ENCODE measurements at regions not wholly inside any gene's neighbourhood (a gene's known extent, or its start where the extent isn't known, plus 50 kb on each side); places are given as distances from the start of the nearest gene placed in this dataset.

- H3K27ac ChIP-seq (ENCODE audit: poor library complexity, severe bottlenecking) = peak overlapping the region; percentile 59
- ATAC-seq (ENCODE audit: low read depth) = no peak
- no peak for TF ChIP-seq CTCF (IDR thresholded peaks at IDR 0.05; ENCODE audit: poor library complexity, severe bottlenecking)
Observed at GRCh38 chr5:68047035-68047434, 168.5 kb upstream of the PIK3R1 start.

GRCh38 chr5:68046445-68046844 lies 169.1 kb upstream of the PIK3R1 start:
- no peak for TF ChIP-seq CTCF (IDR thresholded peaks at IDR 0.05; ENCODE audit: poor library complexity, severe bottlenecking)
- H3K4me3 ChIP-seq (ENCODE audit: severe bottlenecking) = no peak overlapping the region
- ATAC-seq (ENCODE audit: low read depth) (peak; percentile 100), DNase-seq (ENCODE audit: low spot score) (peak; percentile 89)
- no peaks in the 10 kb centered on the region for H3K36me3 ChIP-seq (ENCODE audit: low read depth)
- peaks cover 10% of the 10 kb centered on the region for H3K9me3 ChIP-seq (ENCODE audit: severe bottlenecking)
- peak overlapping the region; percentile 59 for H3K27ac ChIP-seq (ENCODE audit: poor library complexity, severe bottlenecking)
- peaks cover 5% of the 10 kb centered on the region for H3K4me1 ChIP-seq (ENCODE audit: insufficient read depth, poor library complexity, severe bottlenecking)
- no peaks in the 10 kb centered on the region for H3K27me3 ChIP-seq (ENCODE audit: insufficient read depth, poor library complexity, severe bottlenecking)

More at GRCh38 chr5:68047035-68047434, 168.5 kb upstream of the PIK3R1 start:
- peaks cover 5% of the 10 kb centered on the region for H3K4me1 ChIP-seq (ENCODE audit: insufficient read depth, poor library complexity, severe bottlenecking)
- peaks cover 10% of the 10 kb centered on the region for H3K9me3 ChIP-seq (ENCODE audit: severe bottlenecking)
- no peaks in the 10 kb centered on the region for H3K36me3 ChIP-seq (ENCODE audit: low read depth)
- H3K27me3 ChIP-seq (ENCODE audit: insufficient read depth, poor library complexity, severe bottlenecking) = no peaks in the 10 kb centered on the region
- no peak overlapping the region for H3K4me3 ChIP-seq (ENCODE audit: severe bottlenecking)
- no peak for DNase-seq (ENCODE audit: low spot score)

GRCh38 chr5:68041293-68041692 lies 174.3 kb upstream of the PIK3R1 start:
- Histone ChIP-seq H3K27me3 (ENCODE audit: insufficient read depth, poor library complexity, severe bottlenecking) (no peaks in the 10 kb centered on the region), H3K4me3 (ENCODE audit: severe bottlenecking) (no peak overlapping the region), H3K4me1 (ENCODE audit: insufficient read depth, poor library complexity, severe bottlenecking) (peaks cover 2% of the 10 kb centered on the region), H3K9me3 (ENCODE audit: severe bottlenecking) (no peaks in the 10 kb centered on the region), H3K27ac (ENCODE audit: poor library complexity, severe bottlenecking) (no peak overlapping the region), H3K36me3 (ENCODE audit: low read depth) (no peaks in the 10 kb centered on the region)
- ATAC-seq (ENCODE audit: low read depth) (no peak), DNase-seq (ENCODE audit: low spot score) (no peak)
- no peak for TF ChIP-seq CTCF (IDR thresholded peaks at IDR 0.05; ENCODE audit: poor library complexity, severe bottlenecking)

GRCh38 chr5:68037546-68037945 lies 178.0 kb upstream of the PIK3R1 start:
- ATAC-seq (ENCODE audit: low read depth) (no peak), DNase-seq (ENCODE audit: low spot score) (no peak)
- Histone ChIP-seq H3K27ac (ENCODE audit: poor library complexity, severe bottlenecking) (no peak overlapping the region), H3K4me3 (ENCODE audit: severe bottlenecking) (no peak overlapping the region), H3K4me1 (ENCODE audit: insufficient read depth, poor library complexity, severe bottlenecking) (peaks cover 7% of the 10 kb centered on the region), H3K9me3 (ENCODE audit: severe bottlenecking) (no peaks in the 10 kb centered on the region), H3K27me3 (ENCODE audit: insufficient read depth, poor library complexity, severe bottlenecking) (no peaks in the 10 kb centered on the region), H3K36me3 (ENCODE audit: low read depth) (no peaks in the 10 kb centered on the region)
- TF ChIP-seq CTCF (IDR thresholded peaks at IDR 0.05; ENCODE audit: poor library complexity, severe bottlenecking) = no peak

GRCh38 chr5:68033961-68034571 lies 181.5 kb upstream of the PIK3R1 start:
- H3K27me3 ChIP-seq (ENCODE audit: insufficient read depth, poor library complexity, severe bottlenecking) = no peaks in the 10 kb centered on the region
- no peak for ATAC-seq (ENCODE audit: low read depth)
- H3K4me3 ChIP-seq (ENCODE audit: severe bottlenecking) = no peak overlapping the region
- no peak overlapping the region for H3K27ac ChIP-seq (ENCODE audit: poor library complexity, severe bottlenecking)
- peaks cover 7% of the 10 kb centered on the region for H3K4me1 ChIP-seq (ENCODE audit: insufficient read depth, poor library complexity, severe bottlenecking)
- H3K36me3 ChIP-seq (ENCODE audit: low read depth) = no peaks in the 10 kb centered on the region
- TF ChIP-seq CTCF (IDR thresholded peaks at IDR 0.05; ENCODE audit: poor library complexity, severe bottlenecking) = no peak
- DNase-seq (ENCODE audit: low spot score) = no peak
- no peaks in the 10 kb centered on the region for H3K9me3 ChIP-seq (ENCODE audit: severe bottlenecking)

Measured in RWPE2 (cell line).